ENCODE measurements at regions not wholly inside any gene's neighbourhood (a gene's known extent, or its start where the extent isn't known, plus 50 kb on each side); places are given as distances from the start of the nearest gene placed in this dataset.

DNA sequence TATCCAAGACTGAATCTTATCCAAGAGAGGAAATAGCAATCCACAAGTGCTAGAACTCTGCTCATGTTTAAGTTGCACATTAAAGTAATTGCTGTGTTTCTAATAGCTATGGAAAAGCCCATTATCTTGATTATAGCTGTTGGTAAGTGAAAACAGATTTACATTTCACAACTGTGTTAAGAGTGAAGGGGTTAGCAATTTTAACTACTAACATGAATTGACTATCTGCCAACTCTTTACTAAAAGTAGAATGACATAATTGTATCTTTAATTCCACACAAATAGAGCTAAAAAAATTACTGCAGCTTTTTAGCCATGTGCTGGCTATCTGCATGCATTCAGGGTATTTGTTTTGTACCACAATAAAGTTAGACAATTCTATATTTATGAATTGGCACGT lies 277.9 kb upstream of the IRAK1BP1 start:
- Histone ChIP-seq H3K79me2 (ENCODE audit: insufficient read depth, low read length) (no peaks in the 10 kb centered on the region), H3K9me2 (ENCODE audit: low read depth, low read length) (no peaks in the 10 kb centered on the region), H3K4me1 (ENCODE audit: insufficient read depth, low read length, severe bottlenecking) (no peaks in the 10 kb centered on the region), H3K27me3 (ENCODE audit: insufficient read depth, low read length) (no peaks in the 10 kb centered on the region), H3F3A (ENCODE audit: insufficient read depth, low read length) (no peaks in the 10 kb centered on the region), H3K9me3 (ENCODE audit: low read length) (no peaks in the 10 kb centered on the region), H3K9ac (ENCODE audit: low read length) (no peak overlapping the region), H2AFZ (ENCODE audit: low read length) (no peak overlapping the region), H3K4me2 (ENCODE audit: low read length) (no peak overlapping the region), H4K20me1 (ENCODE audit: insufficient read depth, low read length) (no peaks in the 10 kb centered on the region), H3K36me3 (ENCODE audit: insufficient read depth, low read length) (no peaks in the 10 kb centered on the region), H3K27ac (ENCODE audit: low read depth, low read length, poor library complexity, severe bottlenecking) (no peak overlapping the region), H3K4me3 (ENCODE audit: low read depth, low read length, poor library complexity, severe bottlenecking) (no peak overlapping the region)
- TF ChIP-seq EZH2 (IDR thresholded peaks at IDR 0.05; ENCODE audit: borderline replicate concordance, low read length) = no peak
- TF ChIP-seq, protein P1, sequence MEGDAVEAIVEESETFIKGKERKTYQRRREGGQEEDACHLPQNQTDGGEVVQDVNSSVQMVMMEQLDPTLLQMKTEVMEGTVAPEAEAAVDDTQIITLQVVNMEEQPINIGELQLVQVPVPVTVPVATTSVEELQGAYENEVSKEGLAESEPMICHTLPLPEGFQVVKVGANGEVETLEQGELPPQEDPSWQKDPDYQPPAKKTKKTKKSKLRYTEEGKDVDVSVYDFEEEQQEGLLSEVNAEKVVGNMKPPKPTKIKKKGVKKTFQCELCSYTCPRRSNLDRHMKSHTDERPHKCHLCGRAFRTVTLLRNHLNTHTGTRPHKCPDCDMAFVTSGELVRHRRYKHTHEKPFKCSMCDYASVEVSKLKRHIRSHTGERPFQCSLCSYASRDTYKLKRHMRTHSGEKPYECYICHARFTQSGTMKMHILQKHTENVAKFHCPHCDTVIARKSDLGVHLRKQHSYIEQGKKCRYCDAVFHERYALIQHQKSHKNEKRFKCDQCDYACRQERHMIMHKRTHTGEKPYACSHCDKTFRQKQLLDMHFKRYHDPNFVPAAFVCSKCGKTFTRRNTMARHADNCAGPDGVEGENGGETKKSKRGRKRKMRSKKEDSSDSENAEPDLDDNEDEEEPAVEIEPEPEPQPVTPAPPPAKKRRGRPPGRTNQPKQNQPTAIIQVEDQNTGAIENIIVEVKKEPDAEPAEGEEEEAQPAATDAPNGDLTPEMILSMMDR (IDR thresholded peaks at IDR 0.05; ENCODE audit: low read length) = no peak

DNA sequence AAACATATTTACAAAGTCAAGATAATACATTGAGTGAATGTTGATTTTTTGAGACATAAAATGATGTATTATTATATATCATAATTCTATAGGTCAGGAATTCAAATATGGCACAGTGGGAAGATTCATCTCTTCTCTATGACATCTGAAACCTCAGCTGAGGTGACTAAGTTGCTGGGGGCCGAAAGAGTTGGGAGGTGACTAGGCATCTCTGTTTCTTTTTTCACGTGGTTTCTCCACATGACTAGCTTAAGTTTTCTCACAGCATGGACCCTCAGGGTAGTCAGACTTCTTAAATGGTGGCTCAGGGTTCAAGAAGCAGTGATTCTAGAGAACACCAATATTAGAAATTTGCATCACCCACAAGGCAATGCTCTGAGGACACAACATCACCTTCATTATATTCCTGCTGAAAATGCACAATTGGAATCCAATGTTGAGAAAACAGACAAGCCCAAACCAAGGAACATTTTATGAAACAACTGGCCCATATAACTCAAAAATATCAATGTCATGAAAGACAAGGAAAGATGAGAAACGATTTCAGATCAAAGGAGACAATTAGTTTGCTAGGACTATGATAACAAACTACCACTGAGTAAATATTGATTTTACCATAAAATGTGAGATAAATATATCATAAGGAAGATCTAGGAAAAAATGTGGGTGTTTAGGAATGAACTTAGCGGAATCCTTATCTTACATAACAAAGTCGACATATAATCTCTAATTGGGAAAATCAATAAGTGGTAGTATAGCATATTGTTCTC lies 273.3 kb upstream of the IRAK1BP1 start:
- Histone ChIP-seq H3K9ac (ENCODE audit: low read length) (no peak overlapping the region), H3K4me1 (ENCODE audit: insufficient read depth, low read length, severe bottlenecking) (no peaks in the 10 kb centered on the region), H4K20me1 (ENCODE audit: insufficient read depth, low read length) (no peaks in the 10 kb centered on the region), H3F3A (ENCODE audit: insufficient read depth, low read length) (no peaks in the 10 kb centered on the region), H3K36me3 (ENCODE audit: insufficient read depth, low read length) (no peaks in the 10 kb centered on the region), H3K9me2 (ENCODE audit: low read depth, low read length) (no peaks in the 10 kb centered on the region), H3K4me3 (ENCODE audit: low read depth, low read length, poor library complexity, severe bottlenecking) (no peak overlapping the region), H2AFZ (ENCODE audit: low read length) (no peak overlapping the region), H3K79me2 (ENCODE audit: insufficient read depth, low read length) (no peaks in the 10 kb centered on the region), H3K27ac (ENCODE audit: low read depth, low read length, poor library complexity, severe bottlenecking) (no peak overlapping the region), H3K9me3 (ENCODE audit: low read length) (no peaks in the 10 kb centered on the region), H3K27me3 (ENCODE audit: insufficient read depth, low read length) (no peaks in the 10 kb centered on the region), H3K4me2 (ENCODE audit: low read length) (no peak overlapping the region)
- TF ChIP-seq, protein P1 (IDR thresholded peaks at IDR 0.05; ENCODE audit: low read length) = no peak
- TF ChIP-seq EZH2 (IDR thresholded peaks at IDR 0.05; ENCODE audit: borderline replicate concordance, low read length) = no peak

DNA sequence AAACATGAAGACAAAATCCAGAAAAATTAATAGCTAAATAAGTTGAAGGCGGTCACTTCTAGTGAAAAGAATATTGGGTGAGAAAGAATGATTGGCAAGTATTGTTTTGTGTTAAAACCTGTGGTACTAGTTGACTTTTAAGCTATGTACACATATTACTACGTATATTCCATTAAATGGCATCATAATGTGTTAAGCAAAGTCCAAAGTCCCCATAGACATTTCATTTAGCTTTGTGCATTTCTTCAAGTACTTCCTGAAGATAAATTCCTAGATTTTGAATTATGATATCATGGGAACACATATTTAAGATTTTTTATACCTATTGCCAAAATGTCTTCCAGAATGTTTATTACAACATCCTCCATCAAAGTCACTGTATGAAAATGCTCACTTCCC lies 272.7 kb upstream of the IRAK1BP1 start:
- H2AFZ ChIP-seq (ENCODE audit: low read length) = no peak overlapping the region
- no peak overlapping the region for H3K4me2 ChIP-seq (ENCODE audit: low read length)
- H3K4me1 ChIP-seq (ENCODE audit: insufficient read depth, low read length, severe bottlenecking) = no peaks in the 10 kb centered on the region
- TF ChIP-seq, protein P1 (IDR thresholded peaks at IDR 0.05; ENCODE audit: low read length) = no peak
- no peak for TF ChIP-seq EZH2 (IDR thresholded peaks at IDR 0.05; ENCODE audit: borderline replicate concordance, low read length)
- no peak overlapping the region for H3K4me3 ChIP-seq (ENCODE audit: low read depth, low read length, poor library complexity, severe bottlenecking)
- H3K36me3 ChIP-seq (ENCODE audit: insufficient read depth, low read length) = no peaks in the 10 kb centered on the region
- H3K27me3 ChIP-seq (ENCODE audit: insufficient read depth, low read length) = no peaks in the 10 kb centered on the region
- H3K9me3 ChIP-seq (ENCODE audit: low read length) = no peaks in the 10 kb centered on the region
- H3K9me2 ChIP-seq (ENCODE audit: low read depth, low read length) = no peaks in the 10 kb centered on the region
- no peak overlapping the region for H3K9ac ChIP-seq (ENCODE audit: low read length)
- no peaks in the 10 kb centered on the region for H3F3A ChIP-seq (ENCODE audit: insufficient read depth, low read length)
- H3K79me2 ChIP-seq (ENCODE audit: insufficient read depth, low read length) = no peaks in the 10 kb centered on the region
- no peak overlapping the region for H3K27ac ChIP-seq (ENCODE audit: low read depth, low read length, poor library complexity, severe bottlenecking)
- no peaks in the 10 kb centered on the region for H4K20me1 ChIP-seq (ENCODE audit: insufficient read depth, low read length)

All from OCI-LY1 (cell line).